ENCODE measurements at regions not wholly inside any gene's neighbourhood (a gene's known extent, or its start where the extent isn't known, plus 50 kb on each side); places are given as distances from the start of the nearest gene placed in this dataset.

GRCh38 chr5:4699592-4699991, 440.5 kb upstream of the ADAMTS16 start:
- TF ChIP-seq EP300 (IDR thresholded peaks at IDR 0.05; ENCODE audit: borderline replicate concordance) (no peak), TEAD4 (IDR thresholded peaks at IDR 0.05) (no peak), REST (IDR thresholded peaks at IDR 0.05; ENCODE audit: low read depth) (no peak), MAX (IDR thresholded peaks at IDR 0.05) (no peak), FOXM1 (IDR thresholded peaks at IDR 0.05; ENCODE audit: borderline replicate concordance, low read depth) (no peak), CREB1 (IDR thresholded peaks at IDR 0.05; ENCODE audit: low read depth) (no peak), NFIC (IDR thresholded peaks at IDR 0.05) (no peak), CEBPB (IDR thresholded peaks at IDR 0.05) (no peak), USF1 (IDR thresholded peaks at IDR 0.05) (no peak), EGR1 (IDR thresholded peaks at IDR 0.05) (no peak), ZBTB7A (IDR thresholded peaks at IDR 0.05; ENCODE audit: low read depth) (no peak), RAD21 (IDR thresholded peaks at IDR 0.05; ENCODE audit: low read depth) (no peak)

All from Ishikawa (cell line).